ENCODE measurements at regions not wholly inside any gene's neighbourhood (a gene's known extent, or its start where the extent isn't known, plus 50 kb on each side); places are given as distances from the start of the nearest gene placed in this dataset.

DNA sequence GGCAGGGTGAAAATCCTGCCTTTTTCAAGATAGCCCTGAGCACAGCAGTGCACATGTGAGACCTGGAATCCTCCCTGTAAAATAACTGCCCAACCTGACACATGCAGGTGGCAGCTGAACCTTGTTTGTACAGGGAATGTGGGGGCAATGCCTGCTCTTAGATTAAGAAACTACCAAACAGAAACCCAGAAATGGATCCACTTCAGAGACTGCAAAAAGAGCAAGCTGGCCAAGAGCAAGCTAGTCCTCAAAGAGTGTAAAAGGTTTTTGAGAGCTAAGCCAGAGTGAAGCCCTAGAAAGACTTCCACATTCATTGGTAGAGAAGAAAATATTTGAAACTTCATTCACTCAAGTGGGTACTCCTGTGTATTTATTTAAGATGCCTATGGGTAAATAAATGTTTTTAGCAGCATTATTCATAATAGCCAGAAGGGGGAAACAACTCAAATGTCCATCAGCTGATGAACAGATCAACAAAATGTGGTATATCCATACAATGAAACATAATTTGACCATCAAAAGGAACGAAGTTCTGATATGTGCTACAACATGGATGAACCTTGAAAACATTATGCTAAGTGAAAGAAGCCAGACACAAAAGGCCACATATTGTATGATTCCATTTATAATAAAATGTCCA, 96.0 kb upstream of the TSC22D2 start:
- Histone ChIP-seq H3K4me2 (ENCODE audit: low read depth, low read length) (peak overlapping the region; percentile 75), H4K8ac (ENCODE audit: low read depth in 2 of 2, low read length in 2 of 2) (peak overlapping the region; percentile 18 to 50; a peak in 3 of 4 replicates), H3K23ac (ENCODE audit: low read depth, low read length) (no peak overlapping the region), H3K4me3 (ENCODE audit: insufficient read depth, low read depth, low read length) (no peak overlapping the region), H3K56ac (ENCODE audit: extremely low read depth, insufficient read depth, low read length) (0 out of 2 replicates have a peak overlapping the region, but pooled peaks have one; percentile 43), H3K27ac (ENCODE audit: insufficient read depth, low read length) (peak overlapping the region; percentile 84), H3K27me3 (ENCODE audit: control insufficient read depth, insufficient read depth, low read length) (no peaks in the 10 kb centered on the region), H4K91ac (ENCODE audit: insufficient read depth, low read depth, low read length) (peak overlapping the region; percentile 84), H3K18ac (ENCODE audit: low read depth, low read length) (peak overlapping the region; percentile 99), H2BK5ac (ENCODE audit: low read depth, low read length, poor library complexity, severe bottlenecking) (peak overlapping the region; percentile 15), H4K20me1 (ENCODE audit: insufficient read depth, low read length) (no peaks in the 10 kb centered on the region), H3K79me1 (ENCODE audit: low read depth in 1 of 2, low read length in 2 of 2) (peaks cover 0 to 3% of the 10 kb centered on the region in 2 experiments; a peak in 1 of 4 replicates), H2BK120ac (ENCODE audit: low read depth, low read length) (peak overlapping the region; percentile 75), H3K36me3 (ENCODE audit: control insufficient read depth, insufficient read depth, low read length) (no peaks in the 10 kb centered on the region), H2AK9ac (replicated peaks; ENCODE audit: low read depth, low read length, poor library complexity) (no peak overlapping the region), H3K9me3 (ENCODE audit: control insufficient read depth, insufficient read depth, low read length) (peaks cover 4% of the 10 kb centered on the region), H2AK5ac (ENCODE audit: low read depth, low read length) (peak overlapping the region; percentile 65; the same call in 1 of the 2 replicates), H3K9ac (ENCODE audit: low read depth, low read length) (peak overlapping the region; percentile 74), H2AFZ (replicated peaks; ENCODE audit: low read length, poor library complexity) (no peak overlapping the region), H3K9me1 (ENCODE audit: insufficient read depth, low read length) (0 out of 2 replicates have a peak, but pooled peaks cover 4% of the 10 kb centered on the region), H3K4me1 (ENCODE audit: control insufficient read depth, insufficient read depth, low read length) (peaks cover 13% of the 10 kb centered on the region), H2BK15ac (ENCODE audit: low read depth, low read length) (peak overlapping the region; percentile 62; the same call in 2 of the 3 replicates), H4K5ac (ENCODE audit: low read depth, low read length) (peak overlapping the region; percentile 88), H2BK20ac (ENCODE audit: low read depth, low read length) (peak overlapping the region; percentile 57), H3K14ac (replicated peaks; ENCODE audit: low read depth, low read length) (peak overlapping the region; percentile 61; the same call in 1 of the 2 replicates), H3K4ac (ENCODE audit: low read depth, low read length) (peak overlapping the region; percentile 44)
- intact Hi-C loops (cut with micrococcal nuclease): no loop called here
- no peak for DNase-seq
- ChIA-PET POLR2A (ENCODE audit: unreplicated experiment) (no interaction called here), CTCF (no interaction called here)
- dilution Hi-C loops (cut with HindIII; ENCODE audit: low sequenced_read_pairs, unreplicated experiment): no loop called here
- in situ Hi-C loops (cut with MboI; ENCODE audit: low sequenced_read_pairs): no loop called here
- BruUV-seq (replicated peaks): no TSS peak
- no CpG with 5 or more reads among the region's 1 CpG for WGBS, 2 experiments (ENCODE audit: extremely low coverage in 2 of 2, insufficient read length in 1 of 2)
- peak; percentile 24; the same call in 1 of the 2 replicates for ATAC-seq (ENCODE audit: low read depth)
- TF ChIP-seq CEBPB (IDR thresholded peaks at IDR 0.05; ENCODE audit: low read depth, low read length) (no peak), CHD1 (IDR thresholded peaks at IDR 0.05; ENCODE audit: low read depth, low read length) (no peak), FOS (IDR thresholded peaks at IDR 0.05; ENCODE audit: low read depth, low read length) (no peak), ELK1 (IDR thresholded peaks at IDR 0.05; ENCODE audit: borderline replicate concordance, low read depth, low read length) (no peak), POLR2A (IDR thresholded peaks at IDR 0.05; ENCODE audit: low read depth, low read length) (no peak), RCOR1 (IDR thresholded peaks at IDR 0.05; ENCODE audit: insufficient replicate concordance, low read length) (no peak), MXI1 (IDR thresholded peaks at IDR 0.05; ENCODE audit: borderline replicate concordance, low read depth, low read length) (no peak), NFE2L2 (IDR thresholded peaks at IDR 0.05; ENCODE audit: low read depth, low read length) (no peak), CTCF (conservative IDR thresholded peaks at IDR 0.05; ENCODE audit: low read depth, low read length) (no peak; the same call in 1 of the 2 replicates), MAZ (IDR thresholded peaks at IDR 0.05; ENCODE audit: borderline replicate concordance, low read depth, low read length) (no peak), RFX5 (IDR thresholded peaks at IDR 0.05; ENCODE audit: low read depth, low read length) (no peak), MAFK (IDR thresholded peaks at IDR 0.05; ENCODE audit: low read depth, low read length) (no peak), BHLHE40 (IDR thresholded peaks at IDR 0.05; ENCODE audit: low read depth, low read length) (no peak), SMC3 (IDR thresholded peaks at IDR 0.05; ENCODE audit: low read depth, low read length) (no peak), USF2 (IDR thresholded peaks at IDR 0.05; ENCODE audit: low read depth, low read length) (no peak), RAD21 (IDR thresholded peaks at IDR 0.05; ENCODE audit: low read length) (no peak)

Data from IMR-90 (cell line).